M059J (cell line): ENCODE measurements at regions not wholly inside any gene's neighbourhood (a gene's known extent, or its start where the extent isn't known, plus 50 kb on each side); places are given as distances from the start of the nearest gene placed in this dataset.

ENCODE experiments used
- DNase-seq: peaks from one replicate; pipeline ENCODE4 v3.0.0-alpha.2; 2012; ENCODE audit warnings: low read depth

DNA sequence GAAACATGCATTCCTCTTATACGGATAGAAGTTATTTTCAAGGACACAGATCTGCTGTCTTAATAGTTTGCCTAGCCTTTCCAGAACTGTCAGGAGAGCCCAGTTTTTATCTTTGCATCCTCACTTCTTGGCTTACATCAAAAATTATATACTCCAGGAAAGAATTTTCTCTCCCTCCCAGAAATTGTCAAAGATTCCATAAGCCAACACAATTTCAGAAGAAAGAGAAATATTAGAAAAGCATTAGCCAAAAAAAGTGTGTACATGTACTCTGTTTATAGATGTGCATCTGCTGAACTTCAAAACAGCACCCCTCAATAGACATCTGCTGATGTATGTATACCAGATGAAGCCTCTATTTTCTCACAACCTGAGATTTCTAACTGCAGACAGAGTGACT is 210.4 kb downstream of the METTL4 start:
- DNase-seq, result no peak

DNA sequence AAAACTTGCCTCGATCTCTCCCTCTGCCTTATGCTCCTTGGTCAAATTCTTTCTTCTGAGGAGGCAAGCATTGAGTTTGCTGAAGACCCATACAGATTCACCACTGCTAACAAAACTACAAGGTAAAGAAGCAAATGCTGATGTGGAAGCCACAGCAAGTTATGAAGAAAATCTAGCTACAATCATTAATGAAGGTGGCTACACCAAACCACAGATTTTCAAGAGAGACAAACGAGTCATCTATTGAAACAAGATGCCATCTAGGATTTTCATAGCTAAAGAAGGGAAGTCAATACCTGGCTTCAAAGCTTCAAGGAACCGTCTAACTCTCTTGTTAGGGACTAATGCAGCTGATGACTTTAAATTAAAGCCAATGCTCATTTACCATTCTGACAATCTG is 203.2 kb downstream of the METTL4 start:
- no peak for DNase-seq

DNA sequence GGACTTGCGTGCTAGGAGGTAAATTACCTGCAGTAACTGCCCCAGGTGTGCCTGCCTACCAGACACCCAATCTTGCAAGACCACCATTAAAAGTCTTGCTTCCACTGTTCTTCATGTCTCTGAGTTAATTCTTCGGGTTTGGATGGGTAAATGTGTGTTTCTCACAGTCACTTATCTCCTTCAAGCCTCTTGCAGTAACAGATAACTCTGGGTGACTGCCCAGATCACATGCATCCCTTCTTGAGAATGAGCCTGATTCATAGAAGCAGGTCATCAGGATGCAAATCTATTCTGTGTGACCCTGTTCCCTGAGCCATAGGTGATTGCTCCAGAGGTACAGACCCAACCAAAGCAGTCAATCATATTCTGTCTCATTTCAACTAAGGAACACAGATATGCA is 194.6 kb downstream of the METTL4 start:
- no peak for DNase-seq

DNA sequence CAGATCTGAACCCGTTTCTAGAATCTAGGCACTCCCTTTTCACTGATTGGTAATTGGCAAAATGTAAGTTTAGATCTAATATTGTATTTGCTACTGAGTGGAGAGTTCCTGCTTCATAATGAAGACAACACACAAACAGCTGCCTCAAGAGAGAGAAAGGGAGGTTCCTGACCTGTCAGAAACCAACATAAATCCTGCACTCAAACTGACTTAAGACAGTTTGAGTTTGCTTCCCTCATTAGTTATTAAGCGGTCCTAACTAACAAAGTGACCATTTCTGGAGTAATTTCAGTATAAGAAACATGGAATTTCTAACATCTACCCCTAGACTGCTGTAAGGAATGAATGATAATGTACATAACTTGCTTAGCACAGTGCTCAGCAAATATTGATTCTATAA is 191.2 kb downstream of the METTL4 start:
- DNase-seq, result no peak

DNA sequence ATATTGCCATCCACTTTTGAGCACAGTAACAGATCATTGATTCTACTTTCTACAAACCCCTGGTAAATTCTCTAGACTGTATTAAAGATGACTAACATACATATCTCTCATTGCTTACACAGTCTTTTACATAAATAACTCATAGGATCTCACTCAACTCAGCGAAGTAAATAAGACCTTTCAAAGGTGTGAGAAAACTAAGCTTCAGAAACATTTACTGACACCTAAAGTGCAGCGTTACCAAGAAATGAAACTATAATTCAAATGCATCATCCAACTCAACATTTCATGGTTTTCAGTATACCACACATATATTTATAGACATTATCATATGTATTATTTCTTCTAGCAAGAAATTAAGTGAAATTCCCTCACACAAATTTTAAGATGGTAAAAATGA is 189.8 kb downstream of the METTL4 start:
- DNase-seq, result no peak

DNA sequence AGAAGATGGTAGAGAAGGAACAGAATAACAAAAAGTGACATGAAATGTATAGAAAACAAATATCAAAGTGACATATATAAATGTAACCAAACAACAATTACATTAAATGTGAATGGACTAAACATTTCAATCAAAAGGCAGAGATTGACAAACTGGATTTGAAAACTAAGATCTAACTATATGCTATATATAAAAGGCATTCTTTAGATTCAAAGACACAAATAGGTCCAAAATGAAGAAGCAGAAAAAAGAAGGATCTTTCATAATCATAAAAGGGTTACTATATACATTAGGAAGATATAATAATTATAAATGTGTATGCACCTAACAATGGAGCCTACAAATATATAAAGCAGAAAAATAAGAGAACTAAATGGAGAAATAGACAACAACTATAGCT is 183.7 kb downstream of the METTL4 start:
- no peak for DNase-seq

DNA sequence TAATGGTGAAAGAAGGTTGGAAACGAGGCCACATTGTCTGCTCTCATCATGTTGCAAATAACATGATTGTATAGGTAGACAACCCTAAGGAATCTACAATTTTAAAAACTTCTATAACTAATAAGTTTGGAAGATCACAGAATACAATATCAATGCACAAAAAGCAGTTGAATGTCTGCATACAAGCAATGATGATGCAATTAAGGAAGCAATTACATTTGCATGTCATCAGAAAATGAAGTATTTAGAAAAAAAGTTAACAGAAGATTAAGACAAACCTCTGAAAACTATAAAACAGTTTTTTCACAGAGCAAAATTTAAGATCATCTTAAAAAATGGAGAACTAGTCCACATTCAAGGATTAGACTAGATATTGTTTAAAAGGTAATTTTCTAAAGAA is 181.1 kb downstream of the METTL4 start:
- DNase-seq, result no peak

DNA sequence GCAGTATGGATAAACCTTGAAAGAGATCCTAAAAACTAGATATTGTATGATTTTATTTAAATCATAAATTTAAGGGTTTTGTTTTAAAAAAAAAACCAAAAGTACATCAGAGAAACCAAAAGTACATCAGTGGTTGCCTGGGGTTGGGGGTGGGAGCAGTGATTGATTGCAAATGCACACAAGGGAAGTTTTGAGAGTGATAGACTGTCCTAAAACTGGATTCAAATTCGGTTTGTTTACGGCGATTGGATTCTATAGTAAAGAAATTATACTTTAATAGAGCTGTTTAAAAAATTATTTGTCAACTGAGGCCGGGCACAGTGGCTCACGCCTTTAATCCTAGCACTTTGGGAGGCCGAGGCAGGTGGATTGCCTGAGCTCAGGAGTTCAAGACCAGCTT is 179.8 kb downstream of the METTL4 start:
- DNase-seq, result no peak

DNA sequence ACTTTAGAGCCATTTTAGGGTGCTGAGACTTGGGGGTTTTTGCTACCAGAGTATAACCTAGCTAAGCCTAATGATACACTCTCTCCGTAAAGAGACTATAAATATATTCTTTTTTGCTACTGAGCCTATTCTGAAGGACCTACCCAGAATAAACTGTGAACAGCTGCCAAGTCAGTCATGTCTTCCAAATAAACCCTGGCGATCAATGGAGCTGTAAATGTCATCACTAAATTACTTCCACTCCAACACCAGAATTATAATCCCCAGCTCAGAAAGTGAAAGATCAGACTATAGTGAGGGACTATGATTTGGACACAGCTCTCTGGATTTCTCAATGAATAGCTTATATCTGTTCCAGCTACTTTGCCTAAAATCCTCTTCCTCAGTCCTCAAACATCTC is 178.9 kb downstream of the METTL4 start:
- DNase-seq, result no peak

DNA sequence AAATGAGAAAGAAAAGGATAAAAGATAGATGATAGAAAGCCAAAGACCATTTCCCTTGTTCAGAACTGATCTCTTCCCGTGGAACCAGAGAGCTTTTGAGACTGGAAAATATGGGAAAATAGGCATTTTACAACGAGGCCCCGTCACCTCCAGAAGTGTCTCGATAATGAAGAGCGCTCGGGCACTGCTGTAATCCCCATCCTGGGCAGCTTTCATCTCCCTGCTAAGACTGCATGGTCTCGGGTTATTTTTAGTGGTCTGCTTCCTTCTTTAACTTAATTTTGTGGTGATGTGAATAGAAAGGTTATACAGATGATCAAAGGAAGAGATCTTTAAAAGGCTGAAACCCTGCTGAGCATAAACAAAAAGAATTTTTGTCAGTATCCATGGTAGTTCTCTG is 176.6 kb downstream of the METTL4 start:
- no peak for DNase-seq

DNA sequence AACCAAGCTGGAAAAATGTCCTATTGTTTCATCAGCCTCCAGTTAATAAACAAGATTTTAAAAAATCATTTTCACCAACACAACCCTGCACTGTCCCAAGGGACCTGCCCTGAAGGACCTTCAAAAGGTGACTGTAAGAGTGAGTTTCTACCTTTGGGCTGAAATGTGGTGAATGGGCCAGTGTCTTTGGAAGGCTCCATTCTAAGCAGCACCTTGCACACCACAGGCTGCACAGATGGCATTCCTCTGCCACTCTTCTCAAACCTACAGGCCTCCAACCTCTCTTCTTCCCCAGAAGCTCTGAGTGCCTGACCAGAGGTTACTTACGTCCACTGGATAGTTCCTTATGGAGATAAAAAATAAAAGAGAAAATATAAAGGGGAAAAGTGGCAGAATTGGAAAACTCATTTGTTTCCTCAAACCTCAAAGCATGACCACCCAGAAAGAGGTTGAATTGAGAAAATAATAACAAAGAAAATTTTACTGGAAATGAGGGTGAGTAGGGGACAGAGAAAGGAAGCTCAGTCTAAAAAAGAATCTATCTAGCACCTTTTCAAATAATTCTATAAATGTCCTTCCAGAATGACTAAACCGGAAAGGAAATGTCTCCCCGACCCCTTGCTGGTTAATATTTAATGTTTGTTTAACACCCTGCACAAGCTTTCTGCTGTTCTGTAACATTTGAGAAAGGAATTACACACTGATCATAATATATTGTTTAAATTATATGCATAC is 175.7 kb downstream of the METTL4 start:
- DNase-seq, result no peak

DNA sequence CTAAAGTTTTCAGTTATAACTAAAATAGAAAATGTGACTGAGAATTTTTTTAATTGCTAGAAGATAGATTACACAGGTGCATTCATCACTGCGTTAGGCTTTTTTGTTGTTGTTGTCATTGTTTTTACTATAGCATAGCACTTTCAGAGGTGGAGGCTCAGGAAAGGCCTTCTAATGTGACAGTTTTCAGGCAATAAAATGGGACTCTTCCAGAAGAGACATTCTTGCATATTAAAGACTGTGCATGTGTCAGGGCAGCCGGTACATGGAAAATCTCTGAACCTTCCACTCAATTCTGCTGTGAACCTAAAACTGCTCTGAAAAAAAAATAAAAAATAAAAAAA is 175.2 kb downstream of the METTL4 start:
- no peak for DNase-seq

DNA sequence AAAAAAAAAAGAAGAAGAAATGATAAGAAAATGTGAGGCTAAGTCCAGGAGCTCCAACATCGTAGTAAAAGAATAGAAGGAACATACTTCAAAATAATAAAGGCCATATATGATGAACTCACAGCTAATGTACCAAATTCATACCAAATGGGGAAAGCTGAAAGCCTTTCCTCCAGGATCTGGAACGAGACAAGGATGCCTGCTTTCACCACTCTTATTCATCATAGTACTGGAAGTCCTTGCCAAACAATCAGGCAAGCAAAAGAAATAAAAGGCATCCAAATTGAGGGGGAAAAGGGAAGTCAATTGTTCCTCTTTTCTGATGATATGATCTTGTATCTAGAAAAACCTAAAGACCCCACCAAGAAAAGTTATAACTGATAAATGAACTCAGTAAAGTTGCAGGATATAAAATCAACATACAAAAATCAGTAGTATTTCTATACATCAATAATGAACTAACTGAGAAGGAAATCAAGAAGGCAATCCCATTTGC is 170.6 kb downstream of the METTL4 start:
- no peak for DNase-seq

DNA sequence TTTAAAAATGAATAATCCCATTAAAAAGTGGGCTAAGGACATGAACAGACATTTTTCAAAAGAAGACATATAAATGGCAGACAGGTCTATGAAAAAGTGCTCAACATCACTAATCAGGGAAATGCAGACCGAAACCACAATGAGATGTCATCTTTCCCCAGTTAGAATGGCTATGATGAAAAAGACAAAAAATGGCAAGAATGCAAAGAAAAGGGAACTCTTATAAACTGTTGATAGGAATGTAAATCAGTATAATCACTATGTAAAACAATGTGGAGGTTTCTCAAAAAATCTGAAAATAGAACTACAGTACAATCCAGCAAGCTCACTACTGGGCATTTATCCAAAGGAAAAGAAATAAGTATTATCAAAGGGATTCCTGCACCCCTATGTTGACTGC is 169.2 kb downstream of the METTL4 start:
- peak; percentile 78 for DNase-seq

DNA sequence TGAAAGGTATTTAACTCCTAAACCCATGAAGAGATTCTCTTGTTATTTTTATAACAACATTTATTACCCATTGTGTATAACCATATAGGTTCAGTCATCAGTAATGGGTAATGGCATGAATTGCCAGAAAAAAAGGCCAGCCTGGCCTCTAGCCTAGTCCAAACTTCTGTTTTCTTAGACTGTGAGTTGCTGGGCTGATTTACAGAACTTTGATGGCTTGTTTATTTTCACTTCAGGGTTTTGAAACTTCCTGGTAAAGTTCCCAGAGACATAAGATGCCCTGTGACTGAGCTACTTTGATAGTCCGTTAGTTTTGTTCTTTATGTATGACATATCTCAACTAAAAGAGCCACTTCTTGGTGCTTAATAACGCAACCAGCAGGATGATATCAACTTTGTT is 164.8 kb downstream of the METTL4 start:
- peak; percentile 89 for DNase-seq

DNA sequence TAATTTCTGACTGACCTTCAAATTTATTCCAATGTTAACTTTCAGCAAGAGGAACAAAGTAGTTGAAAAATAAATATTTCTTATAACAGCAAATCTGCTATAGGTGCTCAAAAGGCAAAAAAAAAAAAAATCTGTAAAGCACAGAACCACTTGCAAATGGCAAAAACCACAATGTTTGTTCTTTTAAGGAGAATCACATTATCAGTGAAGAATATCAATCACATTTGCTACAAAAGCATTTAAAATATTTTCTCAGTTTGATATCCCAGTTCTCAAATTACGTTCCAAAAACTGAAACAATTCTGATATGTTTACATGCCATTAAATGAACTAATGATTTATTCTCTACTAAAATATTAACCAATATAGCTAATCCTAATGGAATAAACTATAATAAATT is 163.3 kb downstream of the METTL4 start:
- no peak for DNase-seq

DNA sequence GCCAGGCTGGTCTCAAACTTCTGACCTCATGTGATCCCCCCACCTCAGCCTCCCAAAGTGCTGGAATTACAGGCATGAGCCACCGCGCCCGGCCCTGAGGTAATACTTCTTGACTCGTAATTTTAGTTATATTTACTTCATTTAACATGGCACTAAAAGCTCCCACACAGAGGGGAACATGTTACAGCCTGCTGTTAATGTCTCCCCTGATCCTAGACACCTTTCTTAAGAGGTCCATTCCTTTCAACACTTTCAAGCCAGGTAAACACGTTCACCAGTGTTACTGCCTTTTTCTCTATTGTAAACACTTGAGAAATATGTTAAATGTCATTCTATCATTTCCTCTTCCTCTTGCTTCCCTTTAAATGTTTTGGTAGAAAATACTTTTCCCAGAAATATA is 161.4 kb downstream of the METTL4 start:
- no peak for DNase-seq

DNA sequence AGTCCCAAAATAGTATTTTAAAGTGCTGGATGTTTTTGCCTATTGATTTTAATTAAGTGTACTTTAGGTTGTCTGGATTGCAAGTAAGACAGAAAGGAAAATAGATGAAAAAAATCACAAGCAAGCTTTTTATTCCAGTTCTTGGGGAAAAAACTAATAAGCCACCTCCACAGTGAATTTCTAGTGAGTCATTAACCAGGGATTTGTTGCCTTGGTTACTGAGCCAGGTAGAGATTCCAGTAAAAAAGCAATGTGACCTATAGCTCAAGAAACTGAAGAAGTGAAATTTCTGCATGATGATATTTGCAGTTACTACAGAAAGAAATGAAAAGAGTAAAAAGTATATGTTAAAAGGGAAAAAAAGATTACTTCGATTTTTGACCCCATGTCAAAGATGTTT is 160.6 kb downstream of the METTL4 start:
- DNase-seq, result peak; percentile 87

DNA sequence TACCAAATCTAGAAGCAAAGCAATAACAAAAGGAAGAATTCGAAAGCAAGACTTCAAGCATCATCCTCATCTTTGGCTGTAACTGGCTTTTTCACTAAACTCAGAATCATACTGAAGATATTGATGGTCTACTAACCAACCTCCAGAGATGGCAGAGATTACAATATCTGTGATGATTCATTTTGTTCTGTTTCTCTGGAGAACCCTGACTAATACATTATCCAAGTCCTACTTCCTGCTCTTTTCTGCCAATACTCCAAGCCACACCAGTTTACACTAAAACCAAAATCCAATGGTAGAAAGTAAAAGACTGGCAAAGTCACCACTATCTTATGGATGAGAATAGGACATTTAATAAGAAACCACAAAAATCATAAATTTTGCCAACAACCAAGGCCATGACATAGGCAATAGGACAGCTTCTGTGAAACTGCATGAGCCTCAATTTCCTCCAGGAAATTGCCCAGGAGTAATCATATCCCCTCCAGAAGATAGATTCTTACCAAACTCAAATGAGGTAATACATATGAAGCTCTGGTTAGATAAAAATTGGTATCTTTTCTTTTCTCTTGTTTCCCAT is 159.8 kb downstream of the METTL4 start:
- DNase-seq, result peak; percentile 90

DNA sequence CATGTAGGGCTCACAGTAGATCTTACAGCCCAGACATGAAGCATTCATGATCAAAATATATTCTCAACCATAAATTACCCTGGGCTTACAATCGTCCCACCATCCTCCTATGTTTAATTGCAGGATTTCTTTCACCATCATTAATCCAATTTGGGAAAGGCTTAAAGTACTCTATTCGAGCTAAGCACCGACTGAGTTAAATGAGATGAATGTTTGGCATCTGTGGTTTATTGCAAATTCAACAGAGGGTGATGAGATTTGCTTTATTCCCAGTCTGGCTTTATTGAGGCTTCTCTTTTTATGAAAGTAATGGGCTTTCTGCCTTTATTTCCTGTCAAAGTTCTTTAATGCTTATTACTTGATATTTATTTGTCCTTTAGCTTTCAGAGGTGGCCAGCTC is 159.0 kb downstream of the METTL4 start:
- DNase-seq, result no peak

DNA sequence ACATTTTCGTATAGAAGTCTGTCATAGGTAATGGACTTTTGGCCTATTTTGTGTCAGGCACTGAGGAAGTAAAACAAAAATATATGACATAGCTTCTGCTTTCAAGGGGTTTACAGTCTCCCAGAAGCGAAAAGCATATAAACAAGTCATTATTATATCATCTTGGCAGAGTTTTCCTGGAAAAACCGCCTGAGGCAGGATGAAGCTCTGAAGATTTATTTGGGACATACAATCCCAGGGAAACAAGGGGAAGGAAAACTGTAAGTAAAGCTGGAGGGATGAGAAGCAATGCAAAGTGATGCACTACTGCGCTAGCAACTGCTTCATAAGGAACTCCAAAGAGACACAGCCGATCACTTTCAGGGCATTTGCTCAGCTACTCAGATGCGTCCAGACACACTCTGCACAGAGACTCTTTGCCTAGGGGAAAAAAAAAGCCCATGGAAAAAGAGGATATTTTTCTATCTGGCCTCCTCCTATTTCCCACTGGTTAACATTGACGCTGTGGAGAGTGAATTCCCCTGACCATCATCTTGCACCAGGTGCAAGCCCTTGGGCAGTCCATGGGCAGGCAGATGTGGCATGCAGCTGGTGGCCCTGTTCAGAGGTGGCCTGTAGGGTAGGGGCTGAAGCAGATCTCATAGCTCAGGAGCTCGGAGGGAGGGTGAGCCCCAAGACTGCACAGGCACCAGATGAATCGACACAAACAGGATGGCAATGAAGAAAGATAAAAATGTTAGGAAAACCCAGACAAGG is 158.1 kb downstream of the METTL4 start:
- peak; percentile 44 for DNase-seq

DNA sequence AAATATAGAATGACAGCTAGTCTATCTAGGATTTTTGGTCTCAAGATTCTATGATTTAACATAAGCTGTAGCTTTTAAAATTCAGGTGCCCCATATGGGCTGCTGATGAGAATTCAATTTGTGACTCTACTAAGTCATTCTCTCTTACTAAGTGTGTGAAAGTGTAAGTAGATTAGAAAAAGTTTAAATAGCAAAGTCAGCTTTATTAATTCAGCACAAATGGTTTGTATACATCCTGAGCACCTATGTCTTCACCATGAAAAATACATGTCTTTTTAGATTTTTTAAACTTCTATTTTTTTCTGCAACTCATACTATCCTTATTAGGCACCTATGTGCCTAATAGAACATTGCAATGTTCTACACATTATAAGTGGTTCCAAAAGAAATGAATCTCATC is 157.1 kb downstream of the METTL4 start:
- DNase-seq, result no peak

DNA sequence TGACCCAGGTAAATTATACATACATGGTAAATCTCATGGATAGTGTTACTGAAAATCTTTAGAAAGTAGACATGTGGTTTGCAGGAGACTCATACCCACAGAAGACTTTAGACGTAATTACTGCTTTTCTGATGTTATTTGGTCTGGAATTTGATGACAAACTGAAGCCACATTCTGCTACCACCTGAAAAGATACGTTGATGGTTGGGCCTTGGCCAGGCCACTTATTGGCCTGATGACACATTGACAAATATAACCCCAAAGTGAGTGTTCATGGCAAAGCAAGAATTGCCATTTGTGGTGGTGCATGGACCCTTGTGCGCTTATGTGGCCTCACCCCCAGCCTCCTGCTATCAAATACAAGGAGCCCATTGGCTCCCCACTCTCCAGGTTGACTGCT is 155.6 kb downstream of the METTL4 start:
- peak; percentile 72 for DNase-seq
